Osteoblast (primary cell): ENCODE measurements at regions not wholly inside any gene's neighbourhood (a gene's known extent, or its start where the extent isn't known, plus 50 kb on each side); places are given as distances from the start of the nearest gene placed in this dataset.

Experiments used
- DNase-seq: peaks from one replicate; pipeline ENCODE4 v3.0.0; 2011; ENCODE audit warnings: low spot score, mixed read lengths; ENCODE audit not compliant: insufficient read length; ENCODE audit errors: missing footprints
- H2AFZ ChIP-seq: 2 replicates; pipeline ENCODE4 v1.6.0; 2011; ENCODE audit warnings: mild to moderate bottlenecking, low read length
- H3K27ac ChIP-seq: 2 replicates; pipeline ENCODE4 v1.5.1; 2011; ENCODE audit warnings: mild to moderate bottlenecking, low read depth, low read length, moderate library complexity
- H3K27me3 ChIP-seq: 2 replicates; pipeline ENCODE4 v1.6.0; 2012; ENCODE audit warnings: mild to moderate bottlenecking, control low read depth, inconsistent platforms, low read length, moderate library complexity; ENCODE audit not compliant: insufficient read depth
- H3K36me3 ChIP-seq: 2 replicates; pipeline ENCODE4 v1.5.1; 2011; ENCODE audit warnings: mild to moderate bottlenecking, low read length, control low read depth, moderate library complexity; ENCODE audit not compliant: insufficient read depth
- H3K4me1 ChIP-seq: 2 replicates; pipeline ENCODE4 v1.5.1; 2011; ENCODE audit warnings: mild to moderate bottlenecking, low read length, control low read depth, moderate library complexity; ENCODE audit not compliant: insufficient read depth
- H3K4me2 ChIP-seq: 2 replicates; pipeline ENCODE4 v1.6.0; 2011; ENCODE audit warnings: mild to moderate bottlenecking, low read length; ENCODE audit not compliant: insufficient read depth
- H3K4me3 ChIP-seq: fragments of 200-600 bp; sonication (generic); 3 replicates; pipeline ENCODE4 v1.5.1; 2012; ENCODE audit warnings: mild to moderate bottlenecking, low read length, inconsistent platforms; ENCODE audit not compliant: insufficient read depth
- H3K79me2 ChIP-seq: 2 replicates; pipeline ENCODE4 v1.6.0; 2012; ENCODE audit warnings: mild to moderate bottlenecking, low read length, control low read depth, inconsistent platforms; ENCODE audit not compliant: insufficient read depth
- H3K9me3 ChIP-seq: 2 replicates; pipeline ENCODE4 v1.5.1; 2011; ENCODE audit warnings: low read depth, low read length, control low read depth
- H4K20me1 ChIP-seq: 2 replicates; pipeline ENCODE4 v1.6.0; 2012; ENCODE audit warnings: mild to moderate bottlenecking, low read length, control low read depth; ENCODE audit not compliant: insufficient read depth
- CTCF ChIP-seq: IDR thresholded peaks from 2 replicates; pipeline ENCODE4 v1.5.1; 2011; ENCODE audit warnings: mild to moderate bottlenecking, low read depth, low read length, moderate library complexity; ENCODE audit errors: extremely low read depth

GRCh38 chr15:95522533-95522932 is 808.0 kb upstream of the NR2F2 start:
- H2AFZ ChIP-seq: no peak overlapping the region
- H3K36me3 ChIP-seq: no peaks in the 10 kb centered on the region
- H3K4me2 ChIP-seq: no peak overlapping the region
- DNase-seq: no peak
- no peaks in the 10 kb centered on the region for H3K4me1 ChIP-seq
- H3K27me3 ChIP-seq: no peaks in the 10 kb centered on the region
- no peaks in the 10 kb centered on the region for H3K79me2 ChIP-seq
- no peaks in the 10 kb centered on the region for H4K20me1 ChIP-seq
- H3K27ac ChIP-seq: no peak overlapping the region
- no peaks in the 10 kb centered on the region for H3K9me3 ChIP-seq
- no peak overlapping the region for H3K4me3 ChIP-seq
- TF ChIP-seq CTCF: no peak

DNA sequence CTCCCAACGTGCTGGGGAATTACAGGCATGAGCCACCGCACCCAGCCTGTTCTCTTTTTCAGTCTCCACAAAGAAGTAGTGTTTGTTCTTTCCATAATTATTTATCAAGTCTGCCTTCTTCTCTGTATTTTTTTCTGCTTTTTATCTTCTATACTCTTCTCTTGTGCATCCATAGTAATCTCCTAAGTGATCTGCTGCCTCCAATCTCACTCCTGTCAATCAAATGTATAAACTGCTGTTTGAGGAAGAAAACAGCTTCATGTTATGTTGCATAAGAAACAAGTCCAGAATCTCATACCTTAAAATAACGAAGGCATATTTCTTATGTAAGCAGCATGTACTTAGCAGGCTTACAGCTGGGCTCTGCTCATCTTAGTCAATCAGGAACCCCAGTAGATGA is 801.6 kb upstream of the NR2F2 start:
- H3K79me2 ChIP-seq: no peaks in the 10 kb centered on the region
- H3K4me3 ChIP-seq: no peak overlapping the region
- no peaks in the 10 kb centered on the region for H3K9me3 ChIP-seq
- no peak overlapping the region for H3K27ac ChIP-seq
- H2AFZ ChIP-seq: no peak overlapping the region
- no peaks in the 10 kb centered on the region for H4K20me1 ChIP-seq
- H3K27me3 ChIP-seq: no peaks in the 10 kb centered on the region
- H3K36me3 ChIP-seq: no peaks in the 10 kb centered on the region
- H3K4me2 ChIP-seq: no peak overlapping the region
- DNase-seq: no peak
- TF ChIP-seq CTCF: no peak
- no peaks in the 10 kb centered on the region for H3K4me1 ChIP-seq

GRCh38 chr15:95536638-95537037 is 793.9 kb upstream of the NR2F2 start:
- Histone ChIP-seq H3K36me3 (no peaks in the 10 kb centered on the region), H3K4me2 (no peak overlapping the region), H4K20me1 (no peaks in the 10 kb centered on the region), H3K9me3 (no peaks in the 10 kb centered on the region), H3K4me1 (no peaks in the 10 kb centered on the region), H3K79me2 (no peaks in the 10 kb centered on the region), H3K27me3 (no peaks in the 10 kb centered on the region), H3K4me3 (no peak overlapping the region), H3K27ac (no peak overlapping the region), H2AFZ (no peak overlapping the region)
- no peak for DNase-seq
- TF ChIP-seq CTCF: no peak

DNA sequence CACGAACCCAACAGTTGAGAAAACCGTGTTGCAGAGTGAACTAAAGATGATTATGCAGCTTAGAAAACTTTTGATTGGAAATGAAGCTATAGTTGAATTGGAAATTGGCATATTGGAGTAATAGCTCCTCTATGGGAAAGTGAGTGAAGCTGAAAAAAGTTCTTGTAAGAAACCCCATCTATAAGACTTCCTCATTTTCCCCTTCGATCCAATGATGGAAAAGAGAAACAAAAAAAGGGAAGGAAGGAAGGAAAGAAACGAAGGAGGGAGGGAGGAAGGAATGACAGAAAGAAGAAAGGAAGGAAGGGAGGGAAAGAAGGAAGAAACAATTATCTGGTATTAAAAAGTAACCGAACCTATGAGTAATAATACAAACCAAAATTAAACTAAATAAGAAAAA is 791.8 kb upstream of the NR2F2 start:
- no peaks in the 10 kb centered on the region for H3K36me3 ChIP-seq
- DNase-seq: no peak
- H3K79me2 ChIP-seq: no peaks in the 10 kb centered on the region
- H3K4me3 ChIP-seq: no peak overlapping the region
- H3K9me3 ChIP-seq: no peaks in the 10 kb centered on the region
- H4K20me1 ChIP-seq: no peaks in the 10 kb centered on the region
- H3K4me2 ChIP-seq: no peak overlapping the region
- no peak for TF ChIP-seq CTCF
- no peak overlapping the region for H2AFZ ChIP-seq
- no peaks in the 10 kb centered on the region for H3K27me3 ChIP-seq
- H3K27ac ChIP-seq: no peak overlapping the region
- H3K4me1 ChIP-seq: no peaks in the 10 kb centered on the region
